Transverse colon (tissue), 4 donors: ENCODE measurements at regions not wholly inside any gene's neighbourhood (a gene's known extent, or its start where the extent isn't known, plus 50 kb on each side); places are given as distances from the start of the nearest gene placed in this dataset.

Source experiments
- DNase-seq: peaks from one replicate; pipeline ENCODE4 v3.0.0-alpha.2; 2019
- H3K27ac ChIP-seq, 4 donors: fragments of 200-600 bp; sonication (generic); 2 replicates each; pipeline ENCODE4 v1.5.1; 2016 to 2018; ENCODE audit warnings: inconsistent platforms in 4 of 4
- H3K27me3 ChIP-seq: fragments of 200-600 bp; sonication (generic); 2 replicates; pipeline ENCODE4 v1.5.1; 2017; ENCODE audit warnings: inconsistent platforms
- H3K36me3 ChIP-seq, 4 donors: fragments of 200-600 bp; sonication (generic); 2 replicates each; pipeline ENCODE4 v1.5.1; 2017 to 2019; ENCODE audit warnings: inconsistent platforms in 4 of 4
- H3K4me1 ChIP-seq, 4 donors: fragments of 200-600 bp; sonication (generic); 2 replicates each; pipeline ENCODE4 v1.5.1; 2017 to 2020; ENCODE audit warnings: inconsistent platforms in 4 of 4
- H3K4me3 ChIP-seq, 4 donors: fragments of 200-600 bp; sonication (generic); 1 replicate in 1 of 4; 2 replicates in 3 of 4; pipeline versions ENCODE4 v1.5.1 to v1.6.1; 2017 to 2019; ENCODE audit warnings: inconsistent platforms in 4 of 4
- H3K9me3 ChIP-seq, 2 donors: fragments of 200-600 bp; sonication (generic); 2 replicates each; pipeline ENCODE4 v1.5.1; 2017 to 2019; ENCODE audit warnings: inconsistent platforms in 2 of 2
- EP300 ChIP-seq: sonication (generic); formaldehyde crosslinking; IDR thresholded peaks from one replicate; pipeline ENCODE4 v1.6.1; 2017; ENCODE audit warnings: antibody characterized with exemption, low read depth
- POLR2A ChIP-seq: fragments of 450-650 bp; IDR thresholded peaks from one replicate; pipeline ENCODE4 v1.6.1; 2016; ENCODE audit warnings: antibody characterized with exemption, mild to moderate bottlenecking, moderate library complexity
- POLR2AphosphoS5 ChIP-seq, 3 donors: sonication (generic); formaldehyde crosslinking; IDR thresholded peaks; one replicate each; pipeline ENCODE4 v1.6.1; 2016; ENCODE audit warnings: antibody characterized with exemption in 3 of 3
- WGBS, 2 donors: methylation state at CpG; one replicate each; pipeline ENCODE4 v1.1.5; 2018; ENCODE audit warnings: low coverage in 1 of 2; 5-methylcytosine and 5-hydroxymethylcytosine counted together
- in situ Hi-C, 4 donors: fragments of 200-750 bp; cut with MboI; loops; one replicate each; pipeline versions ENCODE4 v1.15.0 to v1.15.1; 2017; ENCODE audit warnings: low sequenced_read_pairs in 3 of 4, low pct_ligation_motif_present in 1 of 4, low pct_unique_long_range_greater_than_20kb in 1 of 4
- intact Hi-C: fragments of 100-400 bp; cut with DNase I; formaldehyde crosslinking; loops from one replicate; pipeline ENCODE4 v1.15.1; 2023; ENCODE audit warnings: low total_unique reads
- TF ChIP-seq, protein P1 (sequence below), 5 experiments: fragments of 200-600 bp in 3 of 5; fragments of 450-650 bp in 2 of 5; sonication (generic) in 3 of 5; IDR thresholded peaks; 1 replicate in 2 of 5; 2 replicates in 3 of 5; pipeline ENCODE4 v1.5.1; 2016 to 2017; ENCODE audit warnings: antibody characterized with exemption in 5 of 5, inconsistent platforms in 3 of 5, mild to moderate bottlenecking in 2 of 5, moderate library complexity in 1 of 5

- TF ChIP-seq POLR2AphosphoS5 (IDR thresholded peaks at IDR 0.05) (no peak), POLR2A (no peak), EP300 (no peak)
- TF ChIP-seq, protein P1, sequence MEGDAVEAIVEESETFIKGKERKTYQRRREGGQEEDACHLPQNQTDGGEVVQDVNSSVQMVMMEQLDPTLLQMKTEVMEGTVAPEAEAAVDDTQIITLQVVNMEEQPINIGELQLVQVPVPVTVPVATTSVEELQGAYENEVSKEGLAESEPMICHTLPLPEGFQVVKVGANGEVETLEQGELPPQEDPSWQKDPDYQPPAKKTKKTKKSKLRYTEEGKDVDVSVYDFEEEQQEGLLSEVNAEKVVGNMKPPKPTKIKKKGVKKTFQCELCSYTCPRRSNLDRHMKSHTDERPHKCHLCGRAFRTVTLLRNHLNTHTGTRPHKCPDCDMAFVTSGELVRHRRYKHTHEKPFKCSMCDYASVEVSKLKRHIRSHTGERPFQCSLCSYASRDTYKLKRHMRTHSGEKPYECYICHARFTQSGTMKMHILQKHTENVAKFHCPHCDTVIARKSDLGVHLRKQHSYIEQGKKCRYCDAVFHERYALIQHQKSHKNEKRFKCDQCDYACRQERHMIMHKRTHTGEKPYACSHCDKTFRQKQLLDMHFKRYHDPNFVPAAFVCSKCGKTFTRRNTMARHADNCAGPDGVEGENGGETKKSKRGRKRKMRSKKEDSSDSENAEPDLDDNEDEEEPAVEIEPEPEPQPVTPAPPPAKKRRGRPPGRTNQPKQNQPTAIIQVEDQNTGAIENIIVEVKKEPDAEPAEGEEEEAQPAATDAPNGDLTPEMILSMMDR (IDR thresholded peaks at IDR 0.05), result no peak
- H3K27ac ChIP-seq, result no peak overlapping the region
- 34 to 70% methylated on average over 2 to 3 of the region's 3 CpGs for WGBS, 2 donors
- in situ Hi-C loops (no loop called here), intact Hi-C loops (no loop called here)
- DNase-seq, result no peak
- H3K4me1 ChIP-seq, result no peaks in the 10 kb centered on the region
- no peaks in the 10 kb centered on the region for H3K36me3 ChIP-seq
- H3K27me3 ChIP-seq, result no peaks in the 10 kb centered on the region
- H3K4me3 ChIP-seq, result no peak overlapping the region
- H3K9me3 ChIP-seq, result no peaks in the 10 kb centered on the region
Measured at GRCh38 chr2:164257742-164258141, 363.5 kb downstream of the GRB14 start.

- Histone ChIP-seq H3K36me3 (no peaks in the 10 kb centered on the region), H3K4me1 (no peaks in the 10 kb centered on the region), H3K27me3 (no peaks in the 10 kb centered on the region), H3K27ac (no peak overlapping the region), H3K9me3 (no peaks in the 10 kb centered on the region), H3K4me3 (no peak overlapping the region)
- in situ Hi-C loops, result no loop called here
- TF ChIP-seq EP300 (no peak), POLR2AphosphoS5 (IDR thresholded peaks at IDR 0.05) (no peak), POLR2A (no peak)
- TF ChIP-seq, protein P1 (IDR thresholded peaks at IDR 0.05), result no peak
- no peak for DNase-seq
- intact Hi-C loops, result no loop called here
- 31 to 52% methylated on average over 2 of the region's 2 CpGs for WGBS, 2 donors
Measured at GRCh38 chr2:164252568-164253287, 368.6 kb downstream of the GRB14 start.

- intact Hi-C loops (no loop called here), in situ Hi-C loops (no loop called here)
- H3K27me3 ChIP-seq, result no peaks in the 10 kb centered on the region
- no peak for DNase-seq
- H3K9me3 ChIP-seq, result no peaks in the 10 kb centered on the region
- H3K4me1 ChIP-seq, result no peaks in the 10 kb centered on the region
- H3K4me3 ChIP-seq, result no peak overlapping the region
- no peaks in the 10 kb centered on the region for H3K36me3 ChIP-seq
- TF ChIP-seq POLR2AphosphoS5 (IDR thresholded peaks at IDR 0.05) (no peak), POLR2A (no peak), EP300 (no peak)
- TF ChIP-seq, protein P1 (IDR thresholded peaks at IDR 0.05), result no peak
- H3K27ac ChIP-seq, result no peak overlapping the region
Measured at GRCh38 chr2:164243315-164243714, 378.0 kb downstream of the GRB14 start.

DNA sequence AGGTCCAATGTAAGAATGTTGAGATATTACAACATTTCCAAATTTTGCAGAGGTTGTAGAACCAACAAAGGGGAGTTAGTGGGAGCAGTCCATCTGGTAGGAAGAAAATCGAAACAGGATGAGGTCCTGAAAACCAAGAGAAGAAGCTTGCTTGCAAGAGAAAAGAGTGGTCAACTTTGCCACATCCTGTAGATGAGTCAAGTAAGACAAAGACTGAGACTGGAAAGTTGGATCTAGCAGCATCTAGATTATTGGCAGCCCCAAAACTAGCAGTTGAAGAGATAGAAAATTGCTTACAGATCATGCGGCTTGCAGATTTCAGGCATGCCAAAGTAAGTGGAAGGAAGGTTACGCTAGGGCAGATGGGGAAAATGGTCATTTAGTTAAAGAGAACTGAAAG, 378.9 kb downstream of the GRB14 start:
- in situ Hi-C loops, result no loop called here
- no peaks in the 10 kb centered on the region for H3K27me3 ChIP-seq
- DNase-seq, result no peak
- no peak overlapping the region for H3K4me3 ChIP-seq
- TF ChIP-seq EP300, result no peak
- TF ChIP-seq, protein P1 (IDR thresholded peaks at IDR 0.05), result no peak
- TF ChIP-seq POLR2A, result no peak
- no peak for TF ChIP-seq POLR2AphosphoS5 (IDR thresholded peaks at IDR 0.05)
- H3K27ac ChIP-seq, result no peak overlapping the region
- no peaks in the 10 kb centered on the region for H3K36me3 ChIP-seq
- H3K9me3 ChIP-seq, result no peaks in the 10 kb centered on the region
- WGBS, 2 donors, result 88 to 95% methylated on average over 3 of the region's 3 CpGs
- no peaks in the 10 kb centered on the region for H3K4me1 ChIP-seq
- intact Hi-C loops, result no loop called here
